HUES6 (cell line): ENCODE measurements at regions not wholly inside any gene's neighbourhood (a gene's known extent, or its start where the extent isn't known, plus 50 kb on each side); places are given as distances from the start of the nearest gene placed in this dataset.

ENCODE experiments used
- H3K27ac ChIP-seq: 2 replicates; pipeline ENCODE4 v1.7.0; 2013; ENCODE audit warnings: low read depth, mild to moderate bottlenecking, low read length, inconsistent platforms
- H3K27me3 ChIP-seq: 2 replicates; pipeline ENCODE4 v1.6.1; 2013; ENCODE audit warnings: low read length; ENCODE audit not compliant: control insufficient read depth, insufficient read depth
- H3K36me3 ChIP-seq: 2 replicates; pipeline ENCODE4 v1.6.1; 2013; ENCODE audit warnings: low read length; ENCODE audit not compliant: control insufficient read depth, insufficient read depth
- H3K4me1 ChIP-seq: 2 replicates; pipeline ENCODE4 v1.6.1; 2013; ENCODE audit warnings: low read length; ENCODE audit not compliant: control insufficient read depth, insufficient read depth
- H3K4me3 ChIP-seq: 2 replicates; pipeline ENCODE4 v1.5.1; 2013; ENCODE audit warnings: low read depth, low read length
- H3K9ac ChIP-seq: one replicate; pipeline ENCODE4 v1.6.1; 2013; ENCODE audit warnings: mild to moderate bottlenecking, low read length
- H3K9me3 ChIP-seq: 2 replicates; pipeline ENCODE4 v1.6.1; 2013; ENCODE audit warnings: low read depth, low read length; ENCODE audit not compliant: control insufficient read depth, insufficient read depth

DNA sequence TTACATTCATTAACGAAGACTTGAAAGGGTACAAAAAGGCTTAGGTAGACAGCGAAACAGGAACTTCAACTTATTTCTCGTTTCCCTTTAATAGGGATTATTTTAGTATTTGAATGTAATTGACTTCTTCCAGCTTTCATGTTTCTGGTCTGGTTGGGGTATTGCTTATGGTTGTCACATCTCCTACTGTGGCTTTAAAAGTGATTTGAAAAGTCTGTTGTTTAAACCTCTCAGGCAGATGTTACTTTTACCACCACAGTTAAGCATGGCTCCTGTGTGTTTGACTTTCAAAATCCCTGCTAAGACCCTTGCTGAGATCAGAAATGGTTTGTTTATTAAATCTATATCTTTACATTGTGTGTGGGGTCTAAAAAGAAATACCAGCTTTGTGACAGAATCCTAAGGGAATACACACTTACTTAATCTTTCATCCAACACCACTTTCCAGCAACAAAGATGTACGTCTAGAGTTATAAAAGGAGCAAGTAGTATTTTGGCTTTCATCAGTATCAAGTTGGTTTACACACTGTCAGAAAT is 661.2 kb downstream of the FAT4 start:
- H3K4me3 ChIP-seq = no peak overlapping the region
- H3K36me3 ChIP-seq = no peaks in the 10 kb centered on the region
- H3K9me3 ChIP-seq = 0 out of 2 replicates have a peak, but pooled peaks cover under 1% of the 10 kb centered on the region
- no peaks in the 10 kb centered on the region for H3K4me1 ChIP-seq
- H3K27ac ChIP-seq = no peak overlapping the region
- H3K27me3 ChIP-seq = no peaks in the 10 kb centered on the region
- no peak overlapping the region for H3K9ac ChIP-seq

- Histone ChIP-seq H3K4me1 (peaks cover 4% of the 10 kb centered on the region; the same call in 1 of the 2 replicates), H3K4me3 (no peak overlapping the region), H3K9me3 (no peaks in the 10 kb centered on the region), H3K27ac (no peak overlapping the region), H3K27me3 (no peaks in the 10 kb centered on the region), H3K36me3 (no peaks in the 10 kb centered on the region), H3K9ac (no peak overlapping the region)
Measured at GRCh38 chr4:125979950-125980349, 665.2 kb downstream of the FAT4 start.

DNA sequence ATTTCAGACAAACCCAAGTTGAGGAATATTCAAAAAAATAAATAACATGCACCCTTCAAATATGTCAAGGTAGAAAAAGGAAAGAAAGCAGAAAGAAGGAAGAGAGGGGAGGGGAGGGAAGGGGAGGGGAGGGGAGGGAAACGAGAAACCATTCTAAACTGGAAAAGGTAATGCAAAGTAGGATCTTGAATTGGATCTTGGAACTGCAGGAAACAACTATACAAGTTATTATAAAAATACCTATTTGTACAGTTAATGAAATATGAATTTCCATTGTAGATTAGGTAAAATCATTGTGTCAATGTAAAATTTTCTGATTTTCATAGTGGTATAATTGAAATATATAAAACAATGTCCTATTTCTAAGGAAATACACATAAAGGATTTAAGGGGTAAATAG is 668.4 kb downstream of the FAT4 start:
- Histone ChIP-seq H3K27ac (no peak overlapping the region), H3K36me3 (no peaks in the 10 kb centered on the region), H3K4me3 (no peak overlapping the region), H3K4me1 (peaks cover 16% of the 10 kb centered on the region), H3K9ac (no peak overlapping the region), H3K27me3 (no peaks in the 10 kb centered on the region), H3K9me3 (no peaks in the 10 kb centered on the region)

GRCh38 chr4:125985856-125986255 is 671.1 kb downstream of the FAT4 start:
- Histone ChIP-seq H3K36me3 (no peaks in the 10 kb centered on the region), H3K9ac (peak overlapping the region; percentile 48), H3K9me3 (no peaks in the 10 kb centered on the region), H3K27ac (peak overlapping the region; percentile 93), H3K4me3 (peak overlapping the region; percentile 38), H3K27me3 (no peaks in the 10 kb centered on the region), H3K4me1 (peaks cover 16% of the 10 kb centered on the region)

DNA sequence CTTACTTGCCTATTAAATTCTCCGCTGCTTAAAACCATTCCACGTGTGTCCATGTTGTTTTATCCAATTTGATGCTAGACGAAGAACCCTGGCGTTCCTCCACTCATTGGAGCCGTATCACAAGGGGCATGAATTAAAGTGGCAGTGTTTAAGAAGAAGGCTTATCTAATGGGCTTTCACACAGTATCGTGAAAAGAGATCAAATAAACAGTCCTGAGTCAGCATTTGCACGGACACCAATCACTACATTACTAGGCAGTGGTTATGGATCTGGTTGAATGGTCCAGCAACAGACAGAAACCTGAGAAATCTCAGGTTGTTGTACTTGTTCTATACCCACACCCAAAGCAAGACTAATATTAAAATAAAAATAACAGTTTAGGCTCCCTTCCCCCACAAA is 671.6 kb downstream of the FAT4 start:
- Histone ChIP-seq H3K27ac (peak overlapping the region; percentile 36; the same call in 1 of the 2 replicates), H3K4me1 (peaks cover 16% of the 10 kb centered on the region), H3K4me3 (no peak overlapping the region), H3K9ac (no peak overlapping the region), H3K36me3 (no peaks in the 10 kb centered on the region), H3K27me3 (no peaks in the 10 kb centered on the region), H3K9me3 (no peaks in the 10 kb centered on the region)

DNA sequence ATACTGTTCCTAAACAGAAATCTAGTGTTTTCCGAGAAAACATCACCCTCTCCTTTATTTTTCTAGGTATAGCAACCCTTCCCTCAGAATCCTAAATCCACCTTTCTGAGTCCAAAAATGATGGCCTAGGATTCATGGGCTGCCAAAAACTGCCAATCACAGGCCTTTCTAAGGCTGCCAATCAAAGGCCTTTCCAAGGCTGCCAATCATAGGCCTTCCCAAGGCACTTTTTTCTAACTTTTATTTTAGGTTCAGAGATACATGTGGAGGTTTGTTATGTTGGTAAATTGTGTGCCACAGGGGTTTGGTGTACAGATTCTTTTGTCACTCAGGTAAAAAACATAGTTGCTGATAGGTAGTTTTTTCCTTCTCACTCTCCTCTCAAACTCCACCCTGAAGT is 673.7 kb downstream of the FAT4 start:
- Histone ChIP-seq H3K27me3 (no peaks in the 10 kb centered on the region), H3K4me3 (no peak overlapping the region), H3K27ac (no peak overlapping the region), H3K9me3 (no peaks in the 10 kb centered on the region), H3K36me3 (no peaks in the 10 kb centered on the region), H3K4me1 (peaks cover 16% of the 10 kb centered on the region), H3K9ac (no peak overlapping the region)

- Histone ChIP-seq H3K9ac (no peak overlapping the region), H3K36me3 (no peaks in the 10 kb centered on the region), H3K4me3 (no peak overlapping the region), H3K4me1 (peaks cover 2% of the 10 kb centered on the region; the same call in 1 of the 2 replicates), H3K27me3 (no peaks in the 10 kb centered on the region), H3K9me3 (no peaks in the 10 kb centered on the region), H3K27ac (no peak overlapping the region)
Measured at GRCh38 chr4:125991398-125991797, 676.6 kb downstream of the FAT4 start.

DNA sequence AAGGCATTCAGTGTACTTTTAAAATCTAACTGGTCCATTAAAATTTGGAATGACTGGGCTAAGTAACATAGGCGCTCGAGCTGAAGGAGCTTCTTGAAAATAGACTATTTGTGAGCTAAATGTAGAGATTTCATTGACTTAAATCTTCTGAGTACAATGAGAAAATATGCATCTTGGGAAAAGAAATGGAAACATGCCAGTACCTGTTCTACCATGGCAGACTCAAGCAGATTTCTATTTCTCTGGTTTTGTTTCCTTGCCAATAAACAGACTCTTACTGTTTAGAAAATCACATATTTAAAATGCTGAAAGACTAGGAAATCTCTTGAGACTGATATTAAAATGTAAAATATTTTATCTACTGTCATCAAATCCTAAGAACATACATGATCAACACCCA is 678.1 kb downstream of the FAT4 start:
- Histone ChIP-seq H3K27ac (no peak overlapping the region), H3K36me3 (no peaks in the 10 kb centered on the region), H3K9ac (no peak overlapping the region), H3K27me3 (no peaks in the 10 kb centered on the region), H3K4me1 (no peaks in the 10 kb centered on the region), H3K9me3 (no peaks in the 10 kb centered on the region), H3K4me3 (no peak overlapping the region)

GRCh38 chr4:125994024-125994423 is 679.3 kb downstream of the FAT4 start:
- H3K4me3 ChIP-seq = no peak overlapping the region
- H3K36me3 ChIP-seq = no peaks in the 10 kb centered on the region
- no peaks in the 10 kb centered on the region for H3K9me3 ChIP-seq
- H3K4me1 ChIP-seq = no peaks in the 10 kb centered on the region
- H3K27me3 ChIP-seq = no peaks in the 10 kb centered on the region
- no peak overlapping the region for H3K27ac ChIP-seq
- H3K9ac ChIP-seq = no peak overlapping the region

- H3K27ac ChIP-seq = no peak overlapping the region
- H3K36me3 ChIP-seq = no peaks in the 10 kb centered on the region
- H3K4me1 ChIP-seq = no peaks in the 10 kb centered on the region
- no peak overlapping the region for H3K4me3 ChIP-seq
- H3K9ac ChIP-seq = no peak overlapping the region
- H3K27me3 ChIP-seq = no peaks in the 10 kb centered on the region
- H3K9me3 ChIP-seq = no peaks in the 10 kb centered on the region
Measured at GRCh38 chr4:125994430-125994829, 679.7 kb downstream of the FAT4 start.

- no peaks in the 10 kb centered on the region for H3K36me3 ChIP-seq
- no peak overlapping the region for H3K9ac ChIP-seq
- H3K4me1 ChIP-seq = no peaks in the 10 kb centered on the region; the same call in 1 of the 2 replicates
- H3K4me3 ChIP-seq = no peak overlapping the region
- H3K9me3 ChIP-seq = no peaks in the 10 kb centered on the region
- H3K27ac ChIP-seq = no peak overlapping the region
- H3K27me3 ChIP-seq = no peaks in the 10 kb centered on the region
Measured at GRCh38 chr4:126004941-126005340, 690.2 kb downstream of the FAT4 start.

DNA sequence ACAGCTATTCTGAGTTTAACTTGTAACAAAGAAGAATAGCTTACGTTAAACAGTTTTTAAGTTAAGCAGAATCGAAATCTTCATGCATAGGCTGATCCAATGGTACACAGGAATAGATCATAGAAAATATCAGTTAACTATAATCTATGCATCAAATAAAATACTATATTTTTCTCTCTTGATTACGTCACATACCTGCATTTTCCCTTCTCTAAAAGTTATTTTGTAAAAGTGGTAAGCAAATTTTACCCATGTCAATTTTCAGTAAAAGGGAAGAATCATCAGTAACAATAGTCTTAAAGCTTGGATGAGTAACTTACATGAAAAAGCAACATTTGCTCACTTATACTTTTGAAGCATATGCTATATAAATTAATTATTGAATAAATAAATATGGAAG is 692.4 kb downstream of the FAT4 start:
- Histone ChIP-seq H3K4me3 (no peak overlapping the region), H3K4me1 (no peaks in the 10 kb centered on the region; the same call in 1 of the 2 replicates), H3K36me3 (no peaks in the 10 kb centered on the region), H3K9me3 (no peaks in the 10 kb centered on the region), H3K27ac (no peak overlapping the region), H3K9ac (no peak overlapping the region), H3K27me3 (no peaks in the 10 kb centered on the region)
